RWPE1 (cell line): ENCODE measurements at regions not wholly inside any gene's neighbourhood (a gene's known extent, or its start where the extent isn't known, plus 50 kb on each side); places are given as distances from the start of the nearest gene placed in this dataset.

Source experiments
- CTCF ChIA-PET: fragments of 350-600 bp; sonication (Branson Sonifier 250); formaldehyde crosslinking; extraction: SDS; loops from one replicate; lab custom pipeline; 2021; lab: Yijun Ruan, JAX
- POLR2A ChIA-PET: fragments of 400-600 bp; formaldehyde crosslinking; extraction: SDS; loops from one replicate; lab custom pipeline; 2020; ENCODE audit warnings: antibody characterized with exemption; ENCODE audit not compliant: low non-redundant PET; lab: Yijun Ruan, JAX
- DNase-seq: peaks from one replicate; pipeline ENCODE4 v3.0.0; 2012; ENCODE audit warnings: low spot score
- H3K27ac ChIP-seq: fragments of 450-650 bp; 2 replicates; pipeline ENCODE4 v1.5.1; 2017
- CTCF ChIP-seq: fragments of 450-650 bp; conservative IDR thresholded peaks from 2 replicates; pipeline ENCODE4 v1.5.1; 2017; ENCODE audit warnings: low read depth, mild to moderate bottlenecking

- H3K27ac ChIP-seq: no peak overlapping the region
- ChIA-PET CTCF (interaction anchor here (0.6 kb wide), 1 partner anchor 1767 kb away, joined by 3 read pairs; no protein-coding TSS in a partner anchor), POLR2A (no interaction called here)
- DNase-seq: peak; percentile 0
- TF ChIP-seq CTCF: no peak
These were observed 53.0 kb upstream of the RFX3 start for GRCh38 chr9:3578786-3579185.

GRCh38 chr9:3576328-3576727 lies 50.5 kb upstream of the RFX3 start:
- TF ChIP-seq CTCF: no peak
- DNase-seq: no peak
- POLR2A ChIA-PET: no interaction called here
- H3K27ac ChIP-seq: no peak overlapping the region
- CTCF ChIA-PET: no interaction called here

- no peak overlapping the region for H3K27ac ChIP-seq
- POLR2A ChIA-PET: no interaction called here
- DNase-seq: no peak
- TF ChIP-seq CTCF: no peak
- CTCF ChIA-PET: no interaction called here
These were observed 50.0 kb upstream of the RFX3 start for GRCh38 chr9:3575821-3576220.
